ENCODE measurements at regions not wholly inside any gene's neighbourhood (a gene's known extent, or its start where the extent isn't known, plus 50 kb on each side); places are given as distances from the start of the nearest gene placed in this dataset.

GRCh38 chr13:105890509-105890908 is 645.0 kb downstream of the EFNB2 start:
- TF ChIP-seq CREB1 (IDR thresholded peaks at IDR 0.05; ENCODE audit: low read depth) (no peak), REST (IDR thresholded peaks at IDR 0.05; ENCODE audit: low read depth) (no peak), USF1 (IDR thresholded peaks at IDR 0.05) (no peak), CEBPB (IDR thresholded peaks at IDR 0.05) (no peak), EP300 (IDR thresholded peaks at IDR 0.05; ENCODE audit: borderline replicate concordance) (no peak), NFIC (IDR thresholded peaks at IDR 0.05) (no peak), RAD21 (IDR thresholded peaks at IDR 0.05; ENCODE audit: low read depth) (no peak), TAF1 (IDR thresholded peaks at IDR 0.05; ENCODE audit: low read depth) (no peak), TCF12 (IDR thresholded peaks at IDR 0.05; ENCODE audit: low read depth) (no peak), EGR1 (IDR thresholded peaks at IDR 0.05) (no peak)

- TF ChIP-seq FOXM1 (IDR thresholded peaks at IDR 0.05; ENCODE audit: borderline replicate concordance, low read depth): no peak
- TF ChIP-seq RAD21 (IDR thresholded peaks at IDR 0.05; ENCODE audit: low read depth): no peak
Measured at GRCh38 chr13:105878119-105878700, 657.3 kb downstream of the EFNB2 start.

- TF ChIP-seq TEAD4 (IDR thresholded peaks at IDR 0.05): no peak
- TF ChIP-seq TAF1 (IDR thresholded peaks at IDR 0.05; ENCODE audit: low read depth): no peak
- no peak for TF ChIP-seq YY1 (IDR thresholded peaks at IDR 0.05; ENCODE audit: low read depth)
- no peak for TF ChIP-seq USF1 (IDR thresholded peaks at IDR 0.05)
- no peak for TF ChIP-seq REST (IDR thresholded peaks at IDR 0.05; ENCODE audit: low read depth)
- no peak for TF ChIP-seq EP300 (IDR thresholded peaks at IDR 0.05; ENCODE audit: borderline replicate concordance)
- TF ChIP-seq CEBPB (IDR thresholded peaks at IDR 0.05): no peak
- TF ChIP-seq NFIC (IDR thresholded peaks at IDR 0.05): no peak
- TF ChIP-seq EGR1 (IDR thresholded peaks at IDR 0.05): no peak
- no peak for TF ChIP-seq FOXM1 (IDR thresholded peaks at IDR 0.05; ENCODE audit: borderline replicate concordance, low read depth)
- no peak for TF ChIP-seq RAD21 (IDR thresholded peaks at IDR 0.05; ENCODE audit: low read depth)
- TF ChIP-seq TCF12 (IDR thresholded peaks at IDR 0.05; ENCODE audit: low read depth): no peak
- no peak for TF ChIP-seq MAX (IDR thresholded peaks at IDR 0.05)
- no peak for TF ChIP-seq CREB1 (IDR thresholded peaks at IDR 0.05; ENCODE audit: low read depth)
- TF ChIP-seq ZBTB7A (IDR thresholded peaks at IDR 0.05; ENCODE audit: low read depth): no peak
Measured at GRCh38 chr13:105874814-105875213, 660.6 kb downstream of the EFNB2 start.

GRCh38 chr13:105871768-105872167 is 663.7 kb downstream of the EFNB2 start:
- no peak for TF ChIP-seq TCF12 (IDR thresholded peaks at IDR 0.05; ENCODE audit: low read depth)
- no peak for TF ChIP-seq YY1 (IDR thresholded peaks at IDR 0.05; ENCODE audit: low read depth)
- TF ChIP-seq NFIC (IDR thresholded peaks at IDR 0.05): no peak
- TF ChIP-seq CEBPB (IDR thresholded peaks at IDR 0.05): no peak
- no peak for TF ChIP-seq TEAD4 (IDR thresholded peaks at IDR 0.05)
- no peak for TF ChIP-seq MAX (IDR thresholded peaks at IDR 0.05)
- TF ChIP-seq CREB1 (IDR thresholded peaks at IDR 0.05; ENCODE audit: low read depth): no peak
- no peak for TF ChIP-seq USF1 (IDR thresholded peaks at IDR 0.05)
- TF ChIP-seq TAF1 (IDR thresholded peaks at IDR 0.05; ENCODE audit: low read depth): no peak
- no peak for TF ChIP-seq FOXM1 (IDR thresholded peaks at IDR 0.05; ENCODE audit: borderline replicate concordance, low read depth)

- no peak for TF ChIP-seq TAF1 (IDR thresholded peaks at IDR 0.05; ENCODE audit: low read depth)
- TF ChIP-seq REST (IDR thresholded peaks at IDR 0.05; ENCODE audit: low read depth): no peak
- TF ChIP-seq FOXM1 (IDR thresholded peaks at IDR 0.05; ENCODE audit: borderline replicate concordance, low read depth): no peak
- TF ChIP-seq EGR1 (IDR thresholded peaks at IDR 0.05): no peak
- no peak for TF ChIP-seq TCF12 (IDR thresholded peaks at IDR 0.05; ENCODE audit: low read depth)
- no peak for TF ChIP-seq TEAD4 (IDR thresholded peaks at IDR 0.05)
- TF ChIP-seq CREB1 (IDR thresholded peaks at IDR 0.05; ENCODE audit: low read depth): no peak
- TF ChIP-seq CEBPB (IDR thresholded peaks at IDR 0.05): no peak
- TF ChIP-seq EP300 (IDR thresholded peaks at IDR 0.05; ENCODE audit: borderline replicate concordance): no peak
- no peak for TF ChIP-seq YY1 (IDR thresholded peaks at IDR 0.05; ENCODE audit: low read depth)
- no peak for TF ChIP-seq USF1 (IDR thresholded peaks at IDR 0.05)
Measured at GRCh38 chr13:105871326-105871725, 664.1 kb downstream of the EFNB2 start.
